K562 (cell line): ENCODE measurements at regions not wholly inside any gene's neighbourhood (a gene's known extent, or its start where the extent isn't known, plus 50 kb on each side); places are given as distances from the start of the nearest gene placed in this dataset.

Experiments
- ATAC-seq: fragments of 200-7000 bp; cut with Tn5 transposase; 3 replicates; pipeline ENCODE4 v1.9.1; 2020; ENCODE audit warnings: moderate library complexity
- BruUV-seq: library from RNA; stranded (reverse); fragments of 400-500 nt; replicated peaks from 2 replicates; lab custom pipeline; 2021; lab: Mats Ljungman, UMichigan
- CTCF ChIA-PET: fragments of 300-600 bp; formaldehyde crosslinking; extraction: SDS; loops from one replicate; lab custom pipeline; 2021; ENCODE audit warnings: low intra/inter-chr PET ratio; lab: Yijun Ruan, JAX
- POLR2A ChIA-PET: fragments of 300-600, 350-650 bp; sonication (Branson Sonifier 250); formaldehyde crosslinking; extraction: SDS; loops from one replicate; lab custom pipeline; 2021; ENCODE audit warnings: antibody characterized with exemption, inconsistent platforms; lab: Yijun Ruan, JAX
- DNase-seq, 4 experiments: peaks; one replicate each; pipeline versions ENCODE4 v3.0.0 to v3.0.0-alpha.2; 2011 to 2018; ENCODE audit warnings: low spot score in 3 of 4, mixed read lengths in 3 of 4; ENCODE audit errors: extremely low read depth in 1 of 4
- FAIRE-seq: peaks from 2 replicates; lab custom pipeline; 2011; peaks lifted over from hg19 to GRCh38; lab: Jason Lieb, UNC
- H2AFZ ChIP-seq: 2 replicates; pipeline ENCODE4 v1.6.0; 2011; ENCODE audit warnings: low read depth, low read length, control low read depth, inconsistent platforms
- H3K27ac ChIP-seq: fragments of 200-600 bp; 3 replicates; pipeline ENCODE4 v1.8.0; 2011; ENCODE audit warnings: low read depth, mild to moderate bottlenecking, control low read depth, inconsistent platforms, low read length, moderate library complexity, mixed read lengths; ENCODE audit errors: extremely low read depth
- H3K27me3 ChIP-seq, 2 experiments: fragments of 300-600 bp in 1 of 2; 2 replicates in 1 of 2; 3 replicates in 1 of 2; pipeline versions ENCODE4 v1.6.0 to v1.8.0; 2011; ENCODE audit warnings: inconsistent platforms in 2 of 2, low read length in 2 of 2, mild to moderate bottlenecking in 1 of 2, mixed read lengths in 1 of 2, moderate library complexity in 1 of 2; ENCODE audit not compliant: control insufficient read depth in 2 of 2, insufficient read depth in 2 of 2
- H3K36me3 ChIP-seq: fragments of 300-600 bp; 3 replicates; pipeline ENCODE4 v1.8.0; 2011; ENCODE audit warnings: mild to moderate bottlenecking, low read length, inconsistent platforms; ENCODE audit not compliant: control insufficient read depth, insufficient read depth
- H3K4me1 ChIP-seq, 2 experiments: fragments of 200-600 bp in 1 of 2; replicated peaks in 1 of 2; 2 replicates in 1 of 2; 3 replicates in 1 of 2; pipeline versions ENCODE4 v1.5.1 to v1.8.0; 2011; ENCODE audit warnings: inconsistent platforms in 2 of 2, low read length in 2 of 2, mild to moderate bottlenecking in 1 of 2, mixed read lengths in 1 of 2, moderate library complexity in 1 of 2; ENCODE audit not compliant: control insufficient read depth in 2 of 2, insufficient read depth in 2 of 2
- H3K4me2 ChIP-seq: 2 replicates; pipeline ENCODE4 v1.6.1; 2011; ENCODE audit warnings: low read length, control low read depth, inconsistent platforms, mixed read lengths; ENCODE audit not compliant: insufficient read depth
- H3K4me3 ChIP-seq: fragments of 200-600 bp; sonication (generic), shearing (Covaris generic); 2 replicates; pipeline ENCODE4 v1.5.1; 2016; ENCODE audit warnings: control low read depth, inconsistent platforms
- H3K79me2 ChIP-seq: fragments of 200-600 bp; 3 replicates; pipeline ENCODE4 v1.8.0; 2011; ENCODE audit warnings: low read length, inconsistent platforms; ENCODE audit not compliant: control insufficient read depth, insufficient read depth
- H3K9ac ChIP-seq, 2 experiments: 2 replicates each; pipeline versions ENCODE4 v1.6.0 to v1.6.1; 2011; ENCODE audit warnings: low read depth in 2 of 2, low read length in 2 of 2, control low read depth in 1 of 2, inconsistent platforms in 1 of 2, mild to moderate bottlenecking in 1 of 2, mixed read lengths in 1 of 2; ENCODE audit not compliant: insufficient read depth in 1 of 2
- H3K9me1 ChIP-seq: one replicate; pipeline ENCODE4 v1.6.0; 2011; ENCODE audit warnings: inconsistent platforms, mild to moderate bottlenecking, low read length, moderate library complexity; ENCODE audit not compliant: control insufficient read depth, insufficient read depth
- H3K9me3 ChIP-seq: replicated peaks from 2 replicates; pipeline ENCODE4 v1.5.1; 2011; ENCODE audit warnings: low read depth, low read length, inconsistent platforms; ENCODE audit not compliant: control insufficient read depth, insufficient read depth
- H4K20me1 ChIP-seq: replicated peaks from 2 replicates; pipeline ENCODE4 v1.6.1; 2011; ENCODE audit warnings: low read length, inconsistent platforms, mixed read lengths; ENCODE audit not compliant: control insufficient read depth, insufficient read depth
- CREB3L1 ChIP-seq: fragments of 450-650 bp; IDR thresholded peaks from 2 replicates; pipeline ENCODE4 v1.6.1; 2014; ENCODE audit warnings: low read depth, mild to moderate bottlenecking, moderate library complexity, borderline replicate concordance
- FOXJ2 ChIP-seq: fragments of 200-800 bp; sonication (Bioruptor generic); IDR thresholded peaks from 2 replicates; pipeline ENCODE4 v1.6.1; 2016; ENCODE audit warnings: missing genetic modification characterization, missing compliant biosample characterization
- MAFF ChIP-seq: IDR thresholded peaks from 2 replicates; pipeline ENCODE4 v1.6.1; 2012; ENCODE audit warnings: low read length, improper control_type of control experiment
- MNT ChIP-seq, 2 experiments: fragments of 450-650 bp; conservative IDR thresholded peaks; 2 replicates each; pipeline ENCODE4 v1.6.1; 2017; ENCODE audit warnings: mild to moderate bottlenecking in 2 of 2, moderate library complexity in 2 of 2
- MXI1 ChIP-seq: IDR thresholded peaks from 2 replicates; pipeline ENCODE4 v1.6.1; 2011; ENCODE audit warnings: low read depth, mild to moderate bottlenecking, improper control_type of control experiment, low read length
- PCBP2 ChIP-seq: fragments of 200-400 bp; formaldehyde crosslinking; IDR thresholded peaks from 2 replicates; pipeline ENCODE4 v1.6.1; 2018; ENCODE audit warnings: low read length, low read depth, mild to moderate bottlenecking, moderate library complexity; ENCODE audit not compliant: poor library complexity, severe bottlenecking
- STAT5A ChIP-seq: IDR thresholded peaks from 2 replicates; pipeline ENCODE4 v1.6.1; 2012; ENCODE audit warnings: low read length, inconsistent platforms, borderline replicate concordance
- TGIF2 ChIP-seq: sonication (generic); formaldehyde crosslinking; IDR thresholded peaks from 2 replicates; pipeline ENCODE4 v1.8.1; 2022; ENCODE audit warnings: mild to moderate bottlenecking, missing genetic modification reagents, moderate library complexity
- TRIM28 ChIP-seq: fragments of 450-650 bp; IDR thresholded peaks from 2 replicates; pipeline ENCODE4 v1.6.1; 2017
- ZNF398 ChIP-seq: fragments of 250-450 bp; sonication (Bioruptor Pico); IDR thresholded peaks from 2 replicates; pipeline ENCODE4 v1.8.0; 2021; ENCODE audit warnings: moderate library complexity, mild to moderate bottlenecking, inconsistent platforms
- ZNF592 ChIP-seq: fragments of 450-650 bp; IDR thresholded peaks from 2 replicates; pipeline ENCODE4 v1.6.1; 2017; ENCODE audit warnings: antibody characterized with exemption, mild to moderate bottlenecking
- WGBS: fragments of 100-300 bp; shearing (Covaris generic); methylation state at CpG from one replicate; pipeline ENCODE4 v1.1.6; 2016; ENCODE audit warnings: low coverage, mixed read lengths; ENCODE audit not compliant: insufficient coverage; ENCODE audit errors: missing lambda C conversion rate; 5-methylcytosine and 5-hydroxymethylcytosine counted together
- in situ Hi-C: fragments of 300-500 bp; cut with MboI; formaldehyde crosslinking; loops from 4 replicates; pipeline ENCODE4 v1.15.0; 2018; ENCODE audit warnings: inconsistent platforms, mixed read lengths
- intact Hi-C: fragments of 100-400 bp; cut with micrococcal nuclease; formaldehyde crosslinking; loops from 2 replicates; pipeline ENCODE4 v1.14.2; 2022

- ChIA-PET CTCF (no interaction called here), POLR2A (no interaction called here)
- no peaks in the 10 kb centered on the region for H3K36me3 ChIP-seq
- 1% methylated on average over 8 of the region's 8 CpGs for WGBS
- DNase-seq (no peak), FAIRE-seq (no peak), ATAC-seq (no peak)
- H3K4me1 ChIP-seq = no peaks in the 10 kb centered on the region
- no peak overlapping the region for H2AFZ ChIP-seq
- no TSS peak for BruUV-seq
- no peak overlapping the region for H3K4me3 ChIP-seq
- no peak overlapping the region for H3K27ac ChIP-seq
- TF ChIP-seq CREB3L1 = no peak
- no peak for TF ChIP-seq TGIF2 (CRISPR knock-in tag)
- TF ChIP-seq ZNF592 = no peak
- TF ChIP-seq MAFF = no peak
- no peak for TF ChIP-seq MXI1
- TF ChIP-seq PCBP2 = no peak
- TF ChIP-seq FOXJ2 = no peak
- TF ChIP-seq MNT (conservative IDR thresholded peaks at IDR 0.05) = no peak
- no peak for TF ChIP-seq ZNF398 (CRISPR knock-in tag)
- TF ChIP-seq TRIM28 = no peak
- TF ChIP-seq STAT5A = no peak
- no peaks in the 10 kb centered on the region for H3K79me2 ChIP-seq
- H3K27me3 ChIP-seq = peaks cover 0 to 3% of the 10 kb centered on the region in 2 experiments; a peak in 2 of 5 replicates
- H3K4me2 ChIP-seq = no peak overlapping the region
- no peaks in the 10 kb centered on the region for H3K9me1 ChIP-seq
- in situ Hi-C loops = no loop called here
- H3K9ac ChIP-seq = no peak overlapping the region
- H3K9me3 ChIP-seq = no peaks in the 10 kb centered on the region
- intact Hi-C loops = no loop called here
- no peaks in the 10 kb centered on the region for H4K20me1 ChIP-seq
Measured at GRCh38 chr13:24076636-24077035, 83.9 kb upstream of the SPATA13 start.
